ENCODE measurements at regions not wholly inside any gene's neighbourhood (a gene's known extent, or its start where the extent isn't known, plus 50 kb on each side); places are given as distances from the start of the nearest gene placed in this dataset.

DNA sequence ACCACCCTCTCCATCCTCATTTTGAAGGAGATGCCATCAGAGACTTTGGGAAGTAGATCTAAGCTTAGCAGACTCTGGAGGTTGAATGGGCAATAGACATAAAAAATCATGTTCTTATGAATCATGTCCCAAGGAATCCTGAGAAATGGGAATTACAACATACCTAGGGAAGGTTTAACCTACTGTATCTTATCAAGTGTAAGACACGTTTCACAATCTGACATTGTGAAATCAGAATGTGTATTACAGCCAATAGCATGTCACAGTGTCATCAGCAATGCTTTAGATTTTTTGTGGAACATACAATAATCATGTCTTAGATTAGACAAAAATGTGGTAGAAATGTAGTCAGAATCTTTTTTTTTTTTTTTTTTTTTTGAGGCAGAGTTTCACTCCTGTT lies 332.4 kb upstream of the TLE3 start:
- no peaks in the 10 kb centered on the region for H3K36me3 ChIP-seq (ENCODE audit: insufficient read depth, low read length)
- DNase-seq (ENCODE audit: low read depth, low spot score): no peak
- no peaks in the 10 kb centered on the region for H3K9me3 ChIP-seq (ENCODE audit: low read depth, low read length)
- H3K9ac ChIP-seq (ENCODE audit: insufficient read length): no peak overlapping the region
- no peak overlapping the region for H3K4me3 ChIP-seq
- no peak overlapping the region for H3K27ac ChIP-seq
- TF ChIP-seq FOXP2 (optimal IDR thresholded peaks at IDR 0.05; ENCODE audit: control extremely low read depth, extremely low read length, insufficient read depth) (no peak), EZH2 (IDR thresholded peaks at IDR 0.05) (no peak), POLR2AphosphoS5 (IDR thresholded peaks at IDR 0.05; ENCODE audit: borderline replicate concordance, low read depth, low read length) (no peak)

- TF ChIP-seq FOXP2 (optimal IDR thresholded peaks at IDR 0.05; ENCODE audit: control extremely low read depth, extremely low read length, insufficient read depth): no peak
- no peak for TF ChIP-seq POLR2AphosphoS5 (IDR thresholded peaks at IDR 0.05; ENCODE audit: borderline replicate concordance, low read depth, low read length)
- TF ChIP-seq EZH2 (IDR thresholded peaks at IDR 0.05): no peak
- Histone ChIP-seq H3K27ac (no peak overlapping the region), H3K36me3 (ENCODE audit: insufficient read depth, low read length) (no peaks in the 10 kb centered on the region), H3K9ac (ENCODE audit: insufficient read length) (no peak overlapping the region), H3K4me3 (no peak overlapping the region), H3K9me3 (ENCODE audit: low read depth, low read length) (no peaks in the 10 kb centered on the region)
- no peak for DNase-seq (ENCODE audit: low read depth, low spot score)
Observed at GRCh38 chr15:70429056-70429722, 331.5 kb upstream of the TLE3 start.

GRCh38 chr15:70428211-70428822 lies 330.6 kb upstream of the TLE3 start:
- no peak overlapping the region for H3K4me3 ChIP-seq
- TF ChIP-seq POLR2AphosphoS5 (IDR thresholded peaks at IDR 0.05; ENCODE audit: borderline replicate concordance, low read depth, low read length): no peak
- no peak for TF ChIP-seq FOXP2 (optimal IDR thresholded peaks at IDR 0.05; ENCODE audit: control extremely low read depth, extremely low read length, insufficient read depth)
- no peak for TF ChIP-seq EZH2 (IDR thresholded peaks at IDR 0.05)
- H3K9ac ChIP-seq (ENCODE audit: insufficient read length): no peak overlapping the region
- no peaks in the 10 kb centered on the region for H3K36me3 ChIP-seq (ENCODE audit: insufficient read depth, low read length)
- no peak overlapping the region for H3K27ac ChIP-seq
- no peak for DNase-seq (ENCODE audit: low read depth, low spot score)
- no peaks in the 10 kb centered on the region for H3K9me3 ChIP-seq (ENCODE audit: low read depth, low read length)

DNA sequence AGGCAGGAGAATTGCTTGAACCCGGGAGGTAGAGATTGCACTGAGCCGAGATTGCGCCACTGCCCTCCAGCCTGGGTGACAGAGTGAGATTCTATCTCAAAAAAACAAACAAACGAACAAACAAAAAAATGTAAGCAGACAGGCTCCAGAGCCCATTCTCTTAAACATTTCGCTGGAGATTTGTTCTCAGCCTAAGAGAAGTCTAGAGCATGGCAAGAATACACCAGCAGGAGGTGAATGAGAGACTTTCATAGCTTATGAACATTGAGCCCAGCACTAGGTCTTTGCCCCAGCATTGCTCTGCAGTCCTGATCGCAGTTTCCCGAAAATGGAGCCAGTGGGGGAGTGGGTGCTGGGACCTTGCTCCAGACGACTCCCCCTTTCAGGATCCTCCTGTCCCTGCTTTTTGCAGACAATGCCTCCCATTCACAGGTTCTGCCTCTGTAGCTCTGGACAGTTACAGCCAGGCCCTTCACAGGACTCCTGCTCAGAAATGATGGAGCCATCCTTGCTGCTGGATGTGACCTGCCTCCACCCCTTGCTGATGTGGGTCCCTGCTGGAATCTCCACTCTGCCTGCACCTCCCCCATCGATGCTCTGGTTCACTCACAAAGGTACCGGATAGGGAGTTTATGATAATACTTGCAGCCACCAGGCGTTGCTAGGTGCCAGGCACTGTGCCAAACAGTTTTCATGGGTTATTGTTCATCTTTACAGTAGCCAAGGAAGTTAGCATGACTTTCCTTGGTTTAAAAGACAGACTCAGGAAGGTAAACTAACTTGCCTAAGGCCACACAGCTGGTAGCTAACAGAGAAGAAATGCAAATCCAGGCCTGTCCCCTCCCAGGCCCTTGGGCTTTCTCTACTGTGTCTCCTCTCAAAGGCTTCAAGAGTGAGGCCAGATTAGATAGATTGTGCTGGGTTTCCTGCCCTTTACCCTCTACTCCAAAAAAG lies 329.7 kb upstream of the TLE3 start:
- TF ChIP-seq EZH2 (IDR thresholded peaks at IDR 0.05): no peak
- TF ChIP-seq POLR2AphosphoS5 (IDR thresholded peaks at IDR 0.05; ENCODE audit: borderline replicate concordance, low read depth, low read length): no peak
- no peak for TF ChIP-seq FOXP2 (optimal IDR thresholded peaks at IDR 0.05; ENCODE audit: control extremely low read depth, extremely low read length, insufficient read depth)
- H3K27ac ChIP-seq: no peak overlapping the region

DNA sequence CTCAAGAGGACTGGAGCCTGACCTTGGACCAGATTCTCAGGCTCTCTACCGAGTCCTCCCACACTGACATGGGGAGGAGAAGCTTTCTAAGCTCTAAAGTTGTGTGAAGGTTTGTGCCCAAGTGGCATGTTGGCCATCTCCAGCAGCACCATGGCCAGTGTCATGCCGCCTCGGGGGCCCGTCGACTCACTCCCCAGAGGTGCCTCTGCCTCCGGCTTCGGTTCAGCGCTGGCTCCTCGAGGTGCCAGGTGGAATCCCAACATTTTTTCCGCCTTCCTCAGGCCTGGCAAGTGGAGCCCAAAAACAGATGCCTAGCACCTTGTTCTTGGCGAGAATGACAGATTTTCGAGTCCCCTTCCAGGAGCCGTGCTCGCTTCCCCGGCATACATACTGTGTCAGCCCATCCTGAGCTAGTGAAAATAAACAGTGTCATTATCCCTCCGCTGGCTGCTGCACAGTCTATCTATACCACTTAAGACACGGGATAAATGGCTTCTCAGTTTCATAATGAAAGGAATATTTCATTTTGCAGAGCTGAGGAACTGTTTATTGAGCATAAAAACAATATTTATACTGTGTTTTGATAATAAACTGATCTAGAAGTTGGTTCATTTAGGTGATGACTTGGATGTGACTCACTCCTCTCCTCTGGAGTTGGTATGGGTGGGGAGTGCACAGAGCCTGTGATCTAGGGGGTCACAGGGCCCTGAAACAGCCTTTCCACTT lies 328.5 kb upstream of the TLE3 start:
- TF ChIP-seq POLR2AphosphoS5 (IDR thresholded peaks at IDR 0.05; ENCODE audit: borderline replicate concordance, low read depth, low read length) (no peak), FOXP2 (optimal IDR thresholded peaks at IDR 0.05; ENCODE audit: control extremely low read depth, extremely low read length, insufficient read depth) (no peak), EZH2 (IDR thresholded peaks at IDR 0.05) (no peak)
- DNase-seq (ENCODE audit: low read depth, low spot score): no peak
- Histone ChIP-seq H3K9me3 (ENCODE audit: low read depth, low read length) (no peaks in the 10 kb centered on the region), H3K27ac (no peak overlapping the region), H3K36me3 (ENCODE audit: insufficient read depth, low read length) (no peaks in the 10 kb centered on the region), H3K4me3 (no peak overlapping the region), H3K9ac (ENCODE audit: insufficient read length) (no peak overlapping the region)

More for the DNA sequence above, 329.7 kb upstream of the TLE3 start:
- Histone ChIP-seq H3K9me3 (ENCODE audit: low read depth, low read length) (no peaks in the 10 kb centered on the region), H3K36me3 (ENCODE audit: insufficient read depth, low read length) (no peaks in the 10 kb centered on the region), H3K4me3 (no peak overlapping the region), H3K9ac (ENCODE audit: insufficient read length) (no peak overlapping the region)
- no peak for DNase-seq (ENCODE audit: low read depth, low spot score)

DNA sequence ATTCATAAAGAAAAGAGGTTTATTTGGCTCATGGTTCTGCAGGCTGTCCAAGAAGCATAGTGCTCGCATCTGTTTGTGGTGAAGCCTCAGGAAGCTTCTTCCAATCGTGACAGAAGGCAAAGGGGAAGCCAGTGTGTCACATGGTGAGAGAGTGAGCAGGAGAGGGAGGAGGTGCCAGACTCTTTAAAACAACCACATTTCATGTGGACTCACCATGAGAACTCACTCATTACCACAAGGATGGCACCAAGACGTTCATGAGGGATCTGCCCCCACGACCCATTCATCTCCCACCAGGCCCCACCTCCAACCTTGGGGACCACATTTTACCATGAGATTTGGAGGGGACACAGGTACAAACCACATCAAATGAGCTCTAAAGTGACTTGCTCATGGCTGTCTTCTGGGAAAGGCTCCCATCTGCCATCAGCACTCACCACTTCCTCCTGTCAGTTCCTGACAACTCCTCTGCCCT lies 327.3 kb upstream of the TLE3 start:
- Histone ChIP-seq H3K36me3 (ENCODE audit: insufficient read depth, low read length) (no peaks in the 10 kb centered on the region), H3K4me3 (no peak overlapping the region), H3K9me3 (ENCODE audit: low read depth, low read length) (no peaks in the 10 kb centered on the region), H3K9ac (ENCODE audit: insufficient read length) (no peak overlapping the region), H3K27ac (no peak overlapping the region)
- DNase-seq (ENCODE audit: low read depth, low spot score): no peak
- TF ChIP-seq POLR2AphosphoS5 (IDR thresholded peaks at IDR 0.05; ENCODE audit: borderline replicate concordance, low read depth, low read length) (no peak), EZH2 (IDR thresholded peaks at IDR 0.05) (no peak), FOXP2 (optimal IDR thresholded peaks at IDR 0.05; ENCODE audit: control extremely low read depth, extremely low read length, insufficient read depth) (no peak)

DNA sequence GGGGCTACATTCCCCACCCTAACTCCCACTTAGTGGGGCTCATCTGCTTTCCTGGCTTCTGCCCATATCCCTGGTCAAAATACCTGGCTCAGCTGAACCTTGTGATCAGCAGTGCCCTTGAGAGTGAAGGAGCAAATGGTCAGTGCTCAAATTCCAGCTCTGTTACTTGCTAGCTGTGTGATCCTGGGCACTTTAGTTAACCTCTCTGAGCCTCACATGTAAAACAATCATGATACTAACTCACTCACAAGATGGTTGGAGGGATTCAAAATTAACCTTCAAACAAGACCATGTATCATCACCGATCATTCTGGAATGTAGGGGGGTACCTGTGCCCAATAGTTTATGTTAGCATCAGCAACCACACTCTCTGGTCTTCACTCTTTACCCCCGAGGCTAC lies 325.6 kb upstream of the TLE3 start:
- TF ChIP-seq POLR2AphosphoS5 (IDR thresholded peaks at IDR 0.05; ENCODE audit: borderline replicate concordance, low read depth, low read length) (no peak), EZH2 (IDR thresholded peaks at IDR 0.05) (no peak), FOXP2 (optimal IDR thresholded peaks at IDR 0.05; ENCODE audit: control extremely low read depth, extremely low read length, insufficient read depth) (no peak)
- no peak overlapping the region for H3K27ac ChIP-seq
- H3K36me3 ChIP-seq (ENCODE audit: insufficient read depth, low read length): no peaks in the 10 kb centered on the region
- DNase-seq (ENCODE audit: low read depth, low spot score): no peak
- no peaks in the 10 kb centered on the region for H3K9me3 ChIP-seq (ENCODE audit: low read depth, low read length)
- no peak overlapping the region for H3K9ac ChIP-seq (ENCODE audit: insufficient read length)
- H3K4me3 ChIP-seq: no peak overlapping the region

Measured in SK-N-MC (cell line).